ENCODE measurements at regions not wholly inside any gene's neighbourhood (a gene's known extent, or its start where the extent isn't known, plus 50 kb on each side); places are given as distances from the start of the nearest gene placed in this dataset.
A peak's percentile ranks its signal among the peaks of the same experiment; 100 is the strongest.

- WGBS, 5 donors: 81 to 92% (median 87%) methylated on average over 7 to 9 of the region's 9 CpGs
- Histone ChIP-seq H3K27ac (no peak overlapping the region), H3K4me1 (no peaks in the 10 kb centered on the region), H3K27me3 (replicated peaks in 1 of 7) (no peaks in the 10 kb centered on the region), H3K9me3 (peaks cover 0 to 12% (median 0%) of the 10 kb centered on the region in 8 donors), H3K4me3 (no peak overlapping the region), H3K36me3 (no peaks in the 10 kb centered on the region)
- intact Hi-C loops (cut with DNase I; ENCODE audit: low total_unique reads): no loop called here
- no peak for DNase-seq
- TF ChIP-seq POLR2AphosphoS5 (IDR thresholded peaks at IDR 0.05) (no peak), POLR2A (IDR thresholded peaks at IDR 0.05) (no peak)
- TF ChIP-seq, protein P1, sequence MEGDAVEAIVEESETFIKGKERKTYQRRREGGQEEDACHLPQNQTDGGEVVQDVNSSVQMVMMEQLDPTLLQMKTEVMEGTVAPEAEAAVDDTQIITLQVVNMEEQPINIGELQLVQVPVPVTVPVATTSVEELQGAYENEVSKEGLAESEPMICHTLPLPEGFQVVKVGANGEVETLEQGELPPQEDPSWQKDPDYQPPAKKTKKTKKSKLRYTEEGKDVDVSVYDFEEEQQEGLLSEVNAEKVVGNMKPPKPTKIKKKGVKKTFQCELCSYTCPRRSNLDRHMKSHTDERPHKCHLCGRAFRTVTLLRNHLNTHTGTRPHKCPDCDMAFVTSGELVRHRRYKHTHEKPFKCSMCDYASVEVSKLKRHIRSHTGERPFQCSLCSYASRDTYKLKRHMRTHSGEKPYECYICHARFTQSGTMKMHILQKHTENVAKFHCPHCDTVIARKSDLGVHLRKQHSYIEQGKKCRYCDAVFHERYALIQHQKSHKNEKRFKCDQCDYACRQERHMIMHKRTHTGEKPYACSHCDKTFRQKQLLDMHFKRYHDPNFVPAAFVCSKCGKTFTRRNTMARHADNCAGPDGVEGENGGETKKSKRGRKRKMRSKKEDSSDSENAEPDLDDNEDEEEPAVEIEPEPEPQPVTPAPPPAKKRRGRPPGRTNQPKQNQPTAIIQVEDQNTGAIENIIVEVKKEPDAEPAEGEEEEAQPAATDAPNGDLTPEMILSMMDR (IDR thresholded peaks at IDR 0.05 in 8 of 11, conservative IDR thresholded peaks at IDR 0.05 in 3 of 11): no peak
Observed at GRCh38 chrX:926070-926469, 286.4 kb downstream of the CRLF2 start.

GRCh38 chrX:925652-926061, 286.8 kb downstream of the CRLF2 start:
- H3K27ac ChIP-seq: no peak overlapping the region
- WGBS, 5 donors: 81 to 93% (median 86%) methylated on average over 6 of the region's 6 CpGs
- H3K9me3 ChIP-seq: peaks cover 0 to 14% (median 0%) of the 10 kb centered on the region in 8 donors
- TF ChIP-seq POLR2AphosphoS5 (IDR thresholded peaks at IDR 0.05) (no peak), POLR2A (IDR thresholded peaks at IDR 0.05) (no peak)
- TF ChIP-seq, protein P1 (IDR thresholded peaks at IDR 0.05 in 8 of 11, conservative IDR thresholded peaks at IDR 0.05 in 3 of 11): no peak
- no peak overlapping the region for H3K4me3 ChIP-seq
- intact Hi-C loops (cut with DNase I; ENCODE audit: low total_unique reads): no loop called here
- no peaks in the 10 kb centered on the region for H3K4me1 ChIP-seq
- no peaks in the 10 kb centered on the region for H3K36me3 ChIP-seq
- peak; percentile 60 for DNase-seq
- H3K27me3 ChIP-seq (replicated peaks in 1 of 7): no peaks in the 10 kb centered on the region

DNA sequence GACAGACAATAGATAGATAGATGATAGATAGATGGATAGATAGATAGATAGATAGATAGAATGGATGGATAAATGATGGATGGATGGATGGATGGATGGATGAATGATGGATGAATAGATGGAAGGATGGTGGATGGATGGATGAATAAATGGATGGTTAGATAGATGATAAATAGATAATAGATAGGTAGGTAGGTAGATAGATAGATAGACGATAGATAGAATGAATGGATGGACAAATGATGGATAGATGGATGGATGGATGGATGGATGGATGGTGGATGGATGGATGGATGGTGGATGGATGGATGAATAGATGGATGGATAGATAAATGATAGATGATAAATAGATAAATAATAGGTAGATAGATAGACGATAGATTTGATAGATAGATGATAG, 287.4 kb downstream of the CRLF2 start:
- Histone ChIP-seq H3K4me3 (no peak overlapping the region), H3K27me3 (replicated peaks in 1 of 7) (no peaks in the 10 kb centered on the region), H3K9me3 (peaks cover 0 to 17% (median 0%) of the 10 kb centered on the region in 8 donors), H3K36me3 (no peaks in the 10 kb centered on the region), H3K27ac (no peak overlapping the region), H3K4me1 (no peaks in the 10 kb centered on the region)
- WGBS, 5 donors: 70 to 91% (median 89%) methylated on average over 2 of the region's 2 CpGs
- intact Hi-C loops (cut with DNase I; ENCODE audit: low total_unique reads): no loop called here
- TF ChIP-seq POLR2A (IDR thresholded peaks at IDR 0.05) (no peak), POLR2AphosphoS5 (IDR thresholded peaks at IDR 0.05) (no peak)
- TF ChIP-seq, protein P1 (IDR thresholded peaks at IDR 0.05 in 8 of 11, conservative IDR thresholded peaks at IDR 0.05 in 3 of 11): no peak
- no peak for DNase-seq

DNA sequence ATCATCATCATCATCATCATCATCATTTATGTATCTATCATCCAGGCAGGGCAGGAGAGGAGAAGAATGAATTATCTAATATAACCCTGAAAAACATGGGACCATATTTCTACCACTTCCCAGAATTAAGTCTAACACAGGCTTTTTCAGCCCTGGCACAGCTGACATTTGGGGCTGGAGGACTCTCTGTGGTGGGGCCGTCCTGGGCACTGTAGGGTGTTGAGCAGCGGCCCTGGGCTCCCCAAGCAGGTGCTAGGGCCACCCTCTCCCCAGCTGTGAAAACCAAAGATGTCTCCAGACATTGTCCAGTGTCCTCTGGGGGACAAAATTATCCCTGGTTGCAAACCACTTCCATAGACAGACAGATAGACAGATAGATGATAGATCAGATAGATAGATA, 288.4 kb downstream of the CRLF2 start:
- peak; percentile 23 for DNase-seq
- H3K36me3 ChIP-seq: no peaks in the 10 kb centered on the region
- intact Hi-C loops (cut with DNase I; ENCODE audit: low total_unique reads): no loop called here
- TF ChIP-seq, protein P1 (IDR thresholded peaks at IDR 0.05 in 8 of 11, conservative IDR thresholded peaks at IDR 0.05 in 3 of 11): no peak
- no peak for TF ChIP-seq POLR2A (IDR thresholded peaks at IDR 0.05)
- no peak for TF ChIP-seq POLR2AphosphoS5 (IDR thresholded peaks at IDR 0.05)
- no peak overlapping the region for H3K27ac ChIP-seq
- no peaks in the 10 kb centered on the region for H3K4me1 ChIP-seq
- WGBS, 5 donors: 46 to 74% (median 64%) methylated on average over 2 of the region's 2 CpGs
- no peak overlapping the region for H3K4me3 ChIP-seq
- no peaks in the 10 kb centered on the region for H3K27me3 ChIP-seq (replicated peaks in 1 of 7)
- peaks cover 0 to 17% (median 0%) of the 10 kb centered on the region in 8 donors for H3K9me3 ChIP-seq
